ENCODE measurements at regions not wholly inside any gene's neighbourhood (a gene's known extent, or its start where the extent isn't known, plus 50 kb on each side); places are given as distances from the start of the nearest gene placed in this dataset.
"Not testable (repeated sequence)": the region's sequence is repeated elsewhere in the genome, so short reads cannot be mapped to it uniquely, and the experiment has no call there.

DNA sequence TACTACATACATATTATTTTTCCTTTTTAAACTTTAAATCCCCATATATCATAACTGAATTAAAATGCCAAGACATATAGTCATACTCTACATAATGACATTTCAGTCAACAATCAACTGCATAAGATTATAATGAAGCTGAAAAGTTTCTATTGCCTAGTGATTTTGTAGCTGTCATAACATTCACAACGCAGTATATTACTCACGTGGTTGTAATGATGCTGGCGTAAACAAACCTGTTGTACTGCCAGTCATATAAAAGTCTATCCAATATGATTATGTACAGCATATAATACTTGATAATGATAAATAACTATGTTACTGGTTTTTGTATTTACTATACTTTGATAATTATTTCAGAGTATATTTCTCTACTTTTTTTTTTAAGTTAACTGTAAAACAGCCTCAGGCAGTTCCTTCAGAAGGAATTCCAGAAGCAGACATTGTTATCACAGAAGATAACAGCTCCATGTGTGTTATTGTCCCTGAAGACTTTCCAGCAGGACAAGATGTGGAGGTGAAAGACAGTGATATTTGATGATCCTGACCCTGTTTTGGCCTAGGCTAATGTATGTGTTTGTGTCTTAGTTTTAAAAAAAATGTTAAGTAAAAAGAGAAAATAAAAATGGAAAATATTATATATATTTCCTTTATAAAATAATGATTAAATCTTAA lies 443.4 kb upstream of the UBE2E2 start:
- no peak for DNase-seq (ENCODE audit: low spot score)

DNA sequence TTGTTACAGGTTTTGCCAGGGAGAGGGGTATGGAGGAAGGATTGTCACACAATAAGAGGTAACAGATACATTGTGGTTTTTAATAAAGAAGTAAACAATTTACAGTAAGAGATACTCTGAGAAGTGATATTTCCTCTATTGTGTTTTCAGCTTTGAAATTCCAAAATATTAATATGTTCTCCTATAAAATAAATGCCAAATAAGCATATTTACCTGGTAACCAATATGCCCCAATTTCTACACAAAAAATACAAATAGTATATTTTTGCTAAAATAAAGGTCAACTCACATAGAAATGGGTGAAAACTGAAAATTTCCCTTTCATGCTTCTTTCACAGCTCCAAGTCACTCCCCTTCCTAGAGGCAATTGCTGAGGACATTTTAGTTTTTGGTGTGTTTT lies 437.4 kb upstream of the UBE2E2 start:
- DNase-seq (ENCODE audit: low spot score): no peak

DNA sequence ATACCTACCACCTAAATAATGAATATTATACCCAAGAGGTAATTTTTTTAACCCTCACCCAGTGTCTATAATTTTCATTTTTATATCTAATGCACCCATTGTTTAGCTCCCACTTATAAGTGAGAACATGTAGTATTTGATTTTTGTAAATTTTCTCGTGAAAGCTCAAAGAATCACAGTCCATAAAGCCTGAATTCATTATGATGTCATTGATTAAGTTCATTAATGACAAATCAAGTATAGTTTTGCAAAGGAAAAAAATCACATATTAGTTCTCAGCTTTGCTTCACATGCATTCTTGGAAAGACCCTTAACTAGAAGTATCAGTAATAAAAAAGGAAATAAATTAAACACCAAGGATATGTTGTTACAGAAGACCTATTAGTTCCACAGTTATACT lies 425.3 kb upstream of the UBE2E2 start:
- no peak for DNase-seq (ENCODE audit: low spot score)

DNA sequence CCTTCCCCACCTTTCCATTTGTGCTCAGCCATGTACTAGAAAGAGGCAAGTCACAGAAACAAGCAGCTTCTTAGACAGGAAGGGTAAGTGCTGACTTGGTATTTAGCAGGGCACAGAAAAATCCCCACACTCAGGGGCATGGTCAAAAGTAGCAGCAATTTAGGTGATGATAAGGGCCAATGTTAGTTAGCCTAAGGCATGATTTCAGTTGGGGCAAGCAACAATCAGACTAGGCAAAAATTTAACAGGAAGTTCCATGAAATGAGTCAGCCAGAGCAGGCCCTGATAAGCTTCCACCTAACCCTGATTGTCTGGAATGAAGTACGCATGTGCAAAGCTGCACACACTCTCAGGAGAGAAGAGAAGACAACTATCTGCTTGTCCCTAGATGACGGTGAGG lies 423.4 kb upstream of the UBE2E2 start:
- no peak for DNase-seq (ENCODE audit: low spot score)

DNA sequence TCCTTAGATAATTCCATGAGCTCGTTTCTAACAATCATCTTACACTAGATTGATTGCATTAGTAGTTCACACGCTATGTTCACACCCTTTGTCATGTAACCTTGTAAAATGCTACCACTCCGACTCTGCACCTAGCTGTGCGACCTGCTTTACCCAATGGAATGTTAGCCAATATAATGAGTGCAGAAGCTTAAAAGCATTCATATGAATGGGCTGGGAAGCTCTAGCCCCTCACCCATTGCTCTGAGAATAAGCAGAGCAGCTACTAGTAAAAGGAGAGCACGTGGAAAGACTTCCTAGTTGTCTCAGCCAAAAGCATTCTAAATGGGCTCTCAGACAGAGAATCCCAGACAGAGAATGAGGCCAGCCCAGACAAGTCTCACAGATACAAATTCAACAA lies 410.6 kb upstream of the UBE2E2 start:
- no peak for DNase-seq (ENCODE audit: low spot score)

DNA sequence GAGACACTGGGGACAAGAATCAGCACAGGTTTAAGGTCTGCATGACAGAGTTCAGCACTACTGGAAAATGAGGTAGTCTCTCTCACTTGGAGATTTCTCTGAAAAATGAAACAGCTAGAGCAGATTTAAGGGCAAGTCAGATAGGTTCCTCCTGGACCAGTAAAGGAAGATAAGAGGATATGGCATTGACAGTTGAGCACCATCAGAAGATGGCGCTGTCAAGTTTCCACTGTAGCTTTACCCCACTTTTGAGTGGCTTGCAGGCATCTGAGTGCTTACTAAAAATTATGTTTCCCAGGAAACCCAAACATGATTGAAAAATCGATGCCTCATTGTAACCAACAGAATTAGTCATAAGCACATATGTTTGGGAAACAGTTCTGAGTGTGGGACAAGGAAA lies 407.2 kb upstream of the UBE2E2 start:
- no peak for DNase-seq (ENCODE audit: low spot score)

DNA sequence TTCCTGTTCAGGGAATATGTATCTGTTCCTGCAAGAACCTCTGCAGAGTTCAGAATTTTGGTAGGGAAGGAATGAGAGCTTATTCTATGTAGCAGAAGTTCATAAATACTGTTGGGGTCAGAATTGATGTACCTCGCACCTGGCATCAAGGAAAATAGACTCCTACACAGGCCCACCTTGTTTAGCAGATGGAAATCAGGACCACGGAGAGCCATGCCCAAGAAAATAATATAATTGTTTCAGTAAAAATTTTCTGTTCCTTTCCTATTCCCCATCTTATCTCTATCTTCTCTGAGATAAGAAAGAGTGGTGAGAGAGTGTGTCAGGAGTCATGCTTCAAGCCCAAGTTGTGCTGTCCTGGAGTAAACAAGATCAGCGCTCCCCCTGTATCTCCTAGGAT lies 404.7 kb upstream of the UBE2E2 start:
- no peak for DNase-seq (ENCODE audit: low spot score)

DNA sequence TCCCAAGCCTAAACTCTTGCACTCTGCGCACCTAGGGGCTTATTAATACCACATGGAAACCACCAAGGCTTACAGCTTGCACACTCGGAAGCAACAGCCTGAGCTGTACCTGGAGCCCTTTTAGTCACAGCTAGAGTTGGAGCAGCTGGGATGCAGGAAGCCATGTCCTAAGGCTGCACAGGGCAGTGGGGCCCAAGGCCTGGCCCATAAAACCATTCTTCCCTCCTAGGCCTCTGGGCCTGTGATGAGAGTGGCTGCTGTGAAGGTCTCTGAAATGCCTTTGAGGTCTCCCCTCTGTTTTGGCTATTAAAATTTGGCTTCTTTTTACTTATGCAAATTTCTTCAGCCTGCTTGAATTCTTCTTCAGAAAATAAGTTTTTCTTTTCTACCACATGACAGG lies 383.9 kb upstream of the UBE2E2 start:
- DNase-seq (ENCODE audit: low spot score): no peak

DNA sequence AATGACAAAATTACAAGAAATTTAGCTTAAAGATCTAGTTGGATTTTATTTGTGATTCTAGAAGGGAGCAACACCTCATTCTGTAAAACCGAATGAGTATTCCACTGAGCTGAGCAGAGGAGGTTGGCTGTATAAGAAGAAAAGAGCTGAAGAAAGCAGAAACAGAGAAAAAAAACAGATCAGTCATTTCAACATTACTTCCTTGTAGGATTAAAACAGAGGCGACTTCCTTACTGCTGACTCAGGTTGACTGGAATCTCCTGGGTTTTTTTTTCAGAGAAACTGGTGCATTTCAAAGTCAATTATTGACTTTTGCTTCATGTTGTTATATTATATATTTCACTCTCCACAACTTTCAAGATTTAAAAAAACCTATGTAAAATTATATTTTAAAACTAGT lies 368.1 kb upstream of the UBE2E2 start:
- no peak for DNase-seq (ENCODE audit: low spot score)

DNA sequence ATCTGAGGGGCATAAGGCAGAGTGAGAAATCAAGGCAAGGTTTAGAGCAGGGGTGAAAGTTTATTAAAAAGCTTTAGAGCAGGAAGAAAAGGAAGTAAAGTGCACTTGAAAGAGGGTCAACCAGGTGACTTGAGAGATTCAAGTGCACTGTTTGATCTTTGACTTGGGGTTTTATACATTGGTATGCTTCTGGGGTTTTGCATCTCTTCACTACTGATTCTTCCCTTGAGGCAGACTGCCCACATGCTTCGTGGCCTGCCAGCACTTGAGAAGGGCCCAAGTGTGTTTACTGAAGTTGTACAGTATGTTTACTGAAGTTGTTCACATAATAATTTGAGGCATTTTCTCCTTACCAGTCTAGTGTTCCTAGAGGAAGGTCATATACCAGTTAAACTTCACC lies 367.0 kb upstream of the UBE2E2 start:
- no peak for DNase-seq (ENCODE audit: low spot score)

DNA sequence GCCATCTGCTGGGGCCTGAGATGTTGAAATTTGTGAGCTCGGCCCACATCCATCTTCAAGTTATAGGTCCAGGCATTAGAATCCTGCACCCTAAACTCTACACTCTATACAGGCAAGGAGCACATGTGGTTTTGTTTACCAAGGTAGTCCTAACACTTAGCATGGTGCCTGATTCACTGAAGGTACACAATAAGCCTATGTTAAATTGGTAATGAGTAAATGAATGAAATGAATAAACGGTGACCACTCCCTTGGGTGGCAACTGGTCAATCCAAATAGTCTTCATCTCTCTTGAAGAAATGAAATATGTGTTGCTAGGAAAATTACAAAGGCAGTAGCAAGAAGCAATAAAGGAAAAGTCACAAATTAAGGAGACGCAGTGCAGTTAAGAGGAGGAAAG lies 359.3 kb upstream of the UBE2E2 start:
- no peak for DNase-seq (ENCODE audit: low spot score)

DNA sequence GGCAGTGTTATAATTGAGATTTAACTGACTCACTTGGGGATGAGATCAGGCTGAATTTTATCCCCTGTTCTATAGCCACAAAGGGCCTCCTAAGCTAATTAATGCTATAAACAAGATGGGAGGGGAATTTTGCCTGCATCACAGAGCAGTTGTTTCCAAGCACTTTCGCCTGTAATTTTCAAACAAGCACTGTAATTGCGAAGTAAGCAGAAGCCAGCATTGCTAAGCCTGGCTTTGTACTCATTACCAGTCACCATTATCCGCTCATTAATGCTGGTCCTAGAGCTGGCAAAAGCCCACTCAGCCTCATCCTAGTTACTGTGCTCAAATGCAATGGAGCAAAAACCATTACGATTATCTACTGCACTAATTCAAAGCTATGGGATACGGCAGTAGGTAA lies 356.6 kb upstream of the UBE2E2 start:
- DNase-seq (ENCODE audit: low spot score): no peak

DNA sequence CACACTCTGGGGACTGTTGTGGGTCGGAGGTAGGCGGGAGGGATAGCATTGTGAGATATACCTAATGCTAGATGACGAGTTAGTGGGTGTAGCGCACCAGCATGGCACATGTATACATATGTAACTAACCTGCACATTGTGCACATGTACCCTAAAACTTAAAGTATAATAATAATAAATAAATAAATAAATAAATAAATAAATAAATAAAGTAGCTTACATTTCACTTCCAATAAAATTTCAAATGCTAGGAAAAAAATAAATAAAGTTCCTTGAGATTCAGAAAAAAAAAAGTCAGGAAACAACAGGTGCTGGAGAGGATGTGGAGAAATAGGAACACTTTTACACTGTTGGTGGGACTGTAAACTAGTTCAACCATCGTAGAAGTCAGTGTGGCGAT lies 353.5 kb upstream of the UBE2E2 start:
- DNase-seq (ENCODE audit: low spot score): not testable (repeated sequence)

DNA sequence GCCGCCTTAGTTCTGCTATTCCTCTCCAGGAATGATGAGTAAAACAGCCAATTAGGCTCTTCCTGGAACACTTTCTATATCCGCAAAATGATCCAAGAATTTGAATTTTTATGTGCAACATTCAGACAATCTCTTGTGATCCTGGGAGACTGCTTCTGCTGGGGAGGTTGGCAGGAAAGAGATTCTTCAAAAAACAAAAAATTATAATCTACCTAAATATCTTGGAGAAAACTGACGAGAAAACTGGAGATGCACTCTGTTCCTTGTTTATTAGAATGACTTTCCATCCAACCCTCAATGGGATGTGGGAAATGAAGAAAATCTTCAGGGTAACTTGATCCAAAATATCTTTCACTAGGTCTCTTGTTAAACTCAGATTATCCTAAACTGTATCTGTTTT lies 346.3 kb upstream of the UBE2E2 start:
- DNase-seq (ENCODE audit: low spot score): no peak

DNA sequence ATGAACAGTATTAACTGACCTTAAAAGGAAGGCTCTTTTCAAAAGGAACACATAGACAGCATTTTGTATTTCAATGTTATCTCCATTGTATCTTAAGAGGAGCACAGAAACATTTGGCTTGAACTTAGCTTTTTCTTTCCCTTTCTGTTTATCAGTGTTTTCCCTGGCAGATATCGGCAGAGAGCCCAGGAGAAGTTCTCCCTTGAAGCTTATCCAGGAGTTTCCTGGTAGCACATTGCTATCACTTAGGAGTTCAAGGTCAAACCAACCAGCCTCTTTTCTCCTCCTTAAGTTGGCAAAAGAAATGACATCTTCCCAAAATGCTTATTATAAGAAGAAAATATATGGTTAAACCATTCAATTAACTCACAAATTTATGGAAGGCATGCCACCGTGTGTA lies 344.6 kb upstream of the UBE2E2 start:
- DNase-seq (ENCODE audit: low spot score): no peak

DNA sequence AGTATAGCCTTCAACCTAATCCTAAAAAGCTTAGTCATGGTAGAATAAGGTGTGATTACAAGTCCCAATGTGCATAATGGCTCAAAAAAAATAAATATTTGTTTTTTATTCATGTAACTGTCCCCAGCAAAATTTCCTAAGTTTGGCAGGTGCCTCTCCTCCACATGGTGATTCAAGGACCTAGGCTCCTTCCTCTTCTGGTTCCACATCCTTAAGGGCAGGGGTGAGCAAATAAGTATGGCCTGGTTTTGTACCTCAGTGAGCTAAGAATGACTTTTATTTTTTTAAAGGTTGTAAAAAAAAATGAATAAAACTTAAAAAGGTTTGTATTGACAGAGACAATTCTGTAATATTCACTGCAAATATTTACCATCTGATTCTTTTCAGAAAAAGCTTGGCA lies 343.5 kb upstream of the UBE2E2 start:
- DNase-seq (ENCODE audit: low spot score): no peak

DNA sequence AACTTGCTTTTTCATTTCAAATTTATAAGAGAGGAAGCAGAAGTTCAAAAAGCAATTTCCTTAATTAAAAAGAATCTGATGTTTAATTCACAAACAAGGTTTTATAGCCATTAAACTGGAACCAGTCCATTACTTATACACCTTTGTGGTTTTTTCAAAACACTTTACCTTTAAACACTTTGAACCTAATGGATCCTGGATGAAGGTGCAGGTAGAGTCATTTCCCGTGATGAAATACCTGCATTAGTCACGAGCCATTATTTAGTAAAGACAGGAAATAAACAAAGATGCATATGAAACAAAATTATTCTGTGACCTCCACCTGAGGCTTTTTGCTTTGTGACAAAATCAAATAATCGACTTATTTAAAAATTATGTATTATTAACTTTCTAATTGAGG lies 341.7 kb upstream of the UBE2E2 start:
- no peak for DNase-seq (ENCODE audit: low spot score)

DNA sequence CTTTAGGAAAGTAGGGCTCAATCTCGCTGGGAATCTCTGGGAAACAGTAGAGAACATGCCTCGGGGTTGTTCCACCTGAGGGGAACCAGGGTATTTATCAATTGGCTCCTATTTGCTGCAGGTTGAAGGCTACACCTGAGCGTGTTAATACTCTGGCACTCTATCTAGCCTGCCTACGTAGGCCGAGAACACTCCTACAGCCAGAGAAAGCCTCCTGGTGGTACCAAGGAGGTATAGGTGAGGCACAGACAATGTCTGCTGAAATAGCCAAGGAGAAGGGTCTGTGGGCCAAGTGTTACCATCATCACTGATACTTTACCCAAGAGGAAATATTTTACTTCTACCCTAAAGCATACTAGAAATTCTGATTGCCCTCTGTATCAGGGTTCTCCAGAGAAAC lies 341.0 kb upstream of the UBE2E2 start:
- DNase-seq (ENCODE audit: low spot score): no peak

DNA sequence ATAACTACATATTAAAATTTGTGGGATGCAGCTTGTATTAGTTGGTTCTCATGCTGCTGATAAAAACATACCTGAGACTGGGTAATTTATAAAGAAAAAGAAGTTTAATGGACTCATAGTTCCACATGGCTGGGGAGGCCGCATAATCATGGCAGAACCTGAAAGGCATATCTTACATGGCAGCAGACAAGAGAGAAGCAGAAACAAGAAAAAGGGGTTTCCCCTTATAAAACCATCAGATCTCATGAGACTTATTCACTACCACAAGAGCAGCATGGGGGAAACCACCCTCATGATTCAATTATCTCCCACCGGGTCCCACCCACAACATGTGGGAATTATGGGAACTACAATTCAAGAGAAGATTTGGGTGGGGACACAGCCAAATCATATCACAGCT lies 320.3 kb upstream of the UBE2E2 start:
- DNase-seq (ENCODE audit: low spot score): not testable (repeated sequence)

DNA sequence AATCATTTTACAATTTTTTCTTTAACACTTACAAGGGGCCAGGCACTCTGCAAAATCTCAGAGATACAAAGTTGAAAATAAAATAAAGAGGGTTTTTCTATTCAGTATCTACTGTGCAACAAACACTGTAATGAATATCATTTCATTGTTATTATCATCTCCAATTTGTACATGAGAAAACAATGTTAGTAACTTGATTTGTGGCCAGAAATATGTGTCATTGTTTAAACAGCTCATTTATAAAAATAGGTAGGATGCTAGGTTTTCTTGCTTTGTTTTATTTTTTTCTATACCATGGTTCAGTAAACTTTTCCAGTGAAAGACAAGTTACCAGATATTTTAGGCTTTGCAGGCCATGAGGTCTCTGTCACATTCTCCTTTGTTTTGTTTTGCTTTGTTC lies 318.1 kb upstream of the UBE2E2 start:
- DNase-seq (ENCODE audit: low spot score): no peak

DNA sequence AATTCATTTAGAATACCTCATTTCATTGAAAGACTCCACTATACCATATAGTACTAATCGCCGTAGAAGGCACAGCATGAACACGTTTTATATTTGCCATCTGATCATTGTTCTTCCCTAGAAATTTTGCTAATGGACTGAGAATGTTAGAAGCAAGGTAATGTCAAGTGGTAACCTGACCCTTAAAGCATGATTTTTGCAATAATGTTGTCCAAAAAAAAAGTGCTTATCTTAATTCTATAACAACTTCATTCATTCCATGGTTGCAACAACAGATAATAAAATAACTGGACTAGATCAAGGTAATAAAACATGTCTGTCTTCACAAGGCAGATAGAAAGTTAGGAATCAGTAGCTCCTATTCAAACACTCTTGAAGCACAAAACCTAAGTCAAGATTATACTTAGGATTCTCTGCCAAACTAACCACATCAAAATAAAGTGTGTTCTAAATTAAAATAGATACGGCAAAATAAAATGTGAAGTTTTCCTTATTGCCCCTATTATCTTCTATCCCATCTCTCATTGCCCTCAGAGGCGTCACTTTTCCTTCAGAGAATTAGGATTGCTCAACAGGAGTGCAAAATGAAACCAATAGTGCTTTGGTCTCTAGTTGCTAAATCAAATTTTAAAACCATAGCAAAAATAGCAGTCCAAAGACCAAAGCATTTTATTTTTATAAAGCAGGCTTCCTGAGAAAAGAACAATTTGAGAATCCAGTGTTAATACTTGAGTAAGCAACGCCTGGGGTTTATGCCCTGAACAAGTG lies 317.4 kb upstream of the UBE2E2 start:
- no peak for DNase-seq (ENCODE audit: low spot score)

DNA sequence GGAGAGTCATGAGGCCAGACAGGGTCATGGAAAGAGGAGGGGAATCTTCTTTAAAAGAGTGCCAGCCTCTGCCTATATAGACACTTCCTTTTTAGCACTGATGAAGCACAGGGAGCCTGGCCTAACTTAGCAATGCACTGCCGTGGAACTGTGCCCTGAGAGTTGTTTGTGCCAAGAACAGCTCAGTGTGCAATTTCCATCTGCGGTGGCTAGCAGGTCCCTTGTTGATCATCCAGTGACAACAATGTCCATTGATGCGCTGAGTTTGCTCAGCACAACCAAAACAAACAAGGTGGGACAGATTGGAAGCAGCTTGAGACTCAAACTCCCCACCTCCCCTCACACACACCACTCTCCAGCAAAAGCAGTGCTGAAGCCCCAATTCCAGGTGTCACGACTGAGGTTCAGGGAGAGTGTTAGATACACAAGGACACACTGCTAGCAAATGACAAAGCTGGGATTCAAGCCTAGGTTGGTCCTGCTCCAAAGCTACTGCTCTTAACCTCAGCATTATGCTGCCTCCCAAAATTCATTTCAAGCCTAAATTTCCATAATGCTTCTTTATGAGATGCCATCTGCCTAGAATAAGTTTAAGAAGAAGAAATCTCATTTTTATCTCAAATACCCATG lies 316.6 kb upstream of the UBE2E2 start:
- DNase-seq (ENCODE audit: low spot score): no peak

DNA sequence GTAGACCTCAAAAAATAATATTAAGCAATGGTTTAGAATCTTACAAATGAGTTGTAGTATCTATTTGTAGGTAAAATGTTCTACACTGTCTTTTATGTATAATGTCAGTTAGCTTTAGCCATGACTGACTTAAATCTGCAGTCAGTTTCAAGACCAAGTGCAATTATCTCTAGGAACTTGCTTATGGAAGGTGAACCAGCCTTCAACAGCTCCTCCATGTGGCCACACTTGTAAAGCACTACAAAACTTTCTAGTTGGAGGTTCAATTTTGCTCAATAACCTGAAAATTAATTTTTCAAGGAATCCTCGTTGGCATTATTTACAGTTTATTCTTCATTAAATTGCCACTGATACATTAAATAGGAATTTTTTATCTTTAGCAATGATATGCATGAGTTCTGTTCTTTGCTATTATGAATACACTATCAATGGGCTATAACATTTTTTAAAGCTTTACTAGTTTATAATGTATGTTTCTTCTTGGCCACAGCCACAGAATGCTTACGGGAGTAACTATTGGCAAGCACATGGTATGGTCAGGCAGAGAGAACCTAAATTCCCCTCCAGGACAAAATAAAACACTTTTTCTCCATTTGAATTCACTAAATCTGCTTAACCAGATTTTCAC lies 315.3 kb upstream of the UBE2E2 start:
- no peak for DNase-seq (ENCODE audit: low spot score)
